Endothelial cell of umbilical vein (primary cell): ENCODE measurements at regions not wholly inside any gene's neighbourhood (a gene's known extent, or its start where the extent isn't known, plus 50 kb on each side); places are given as distances from the start of the nearest gene placed in this dataset.

Experiments used
- BruUV-seq: library from RNA; stranded (reverse); fragments of 400-500 nt; replicated peaks from 2 replicates; lab custom pipeline; 2021; lab: Mats Ljungman, UMichigan
- CTCF ChIA-PET: fragments of 300-600, 350-600 bp; sonication (Branson Sonifier 250); formaldehyde crosslinking; loops from one replicate; lab custom pipeline; 2021; ENCODE audit warnings: antibody characterized with exemption, inconsistent platforms; lab: Charles Lee
- POLR2A ChIA-PET: fragments of 300-600, 350-600 bp; sonication (Branson Sonifier 250); formaldehyde crosslinking; loops from one replicate; lab custom pipeline; 2021; ENCODE audit warnings: antibody characterized with exemption, inconsistent platforms; lab: Charles Lee
- DNase-seq: peaks from one replicate; pipeline ENCODE4 v3.0.0-alpha.2; 2011; ENCODE audit warnings: low read depth, low spot score
- FAIRE-seq: peaks from 2 replicates; lab custom pipeline; 2011; peaks lifted over from hg19 to GRCh38; lab: Jason Lieb, UNC
- H2AFZ ChIP-seq: 2 replicates; pipeline ENCODE4 v1.6.0; 2012; ENCODE audit warnings: low read depth, low read length, control low read depth, inconsistent platforms
- H3K27ac ChIP-seq: 2 replicates; pipeline ENCODE4 v1.5.1; 2011; ENCODE audit warnings: low read depth, mild to moderate bottlenecking, control low read depth, low read length, moderate library complexity; ENCODE audit not compliant: insufficient read depth
- H3K27me3 ChIP-seq, 2 experiments: 2 replicates each; pipeline versions ENCODE4 v1.6.0 to v1.6.1; 2011; ENCODE audit warnings: low read length in 2 of 2, mixed read lengths in 1 of 2; ENCODE audit not compliant: control insufficient read depth in 2 of 2, insufficient read depth in 2 of 2
- H3K36me3 ChIP-seq, 2 experiments: 2 replicates in 1 of 2; 3 replicates in 1 of 2; pipeline ENCODE4 v1.5.1; 2011; ENCODE audit warnings: low read length in 2 of 2, mild to moderate bottlenecking in 1 of 2, moderate library complexity in 1 of 2; ENCODE audit not compliant: control insufficient read depth in 2 of 2, insufficient read depth in 2 of 2; ENCODE audit errors: extremely low read depth in 1 of 2
- H3K4me1 ChIP-seq: 3 replicates; pipeline ENCODE4 v1.5.1; 2011; ENCODE audit warnings: mild to moderate bottlenecking, low read length; ENCODE audit not compliant: control insufficient read depth, insufficient read depth; ENCODE audit errors: extremely low read depth
- H3K4me2 ChIP-seq: 2 replicates; pipeline ENCODE4 v1.6.1; 2011; ENCODE audit warnings: low read length, control low read depth, mixed read lengths; ENCODE audit not compliant: insufficient read depth
- H3K4me3 ChIP-seq, 3 experiments: fragments of 200-600 bp in 1 of 3; sonication (generic), shearing (Covaris generic) in 1 of 3; replicated peaks in 1 of 3; 2 replicates each; pipeline ENCODE4 v1.5.1; 2011 to 2016; ENCODE audit warnings: control low read depth in 3 of 3, low read length in 3 of 3, mild to moderate bottlenecking in 2 of 3, inconsistent platforms in 1 of 3, low read depth in 1 of 3, moderate library complexity in 1 of 3; ENCODE audit not compliant: insufficient read depth in 1 of 3
- H3K79me2 ChIP-seq: 2 replicates; pipeline ENCODE4 v1.6.0; 2012; ENCODE audit warnings: low read length, inconsistent platforms; ENCODE audit not compliant: control insufficient read depth, insufficient read depth
- H3K9ac ChIP-seq: replicated peaks from 2 replicates; pipeline ENCODE3; 2011; ENCODE audit warnings: low read length, control low read depth; ENCODE audit not compliant: insufficient read depth; ENCODE audit errors: extremely low read depth
- H3K9me1 ChIP-seq: replicated peaks from 3 replicates; pipeline ENCODE4 v1.6.0; 2011; ENCODE audit warnings: mild to moderate bottlenecking, low read length; ENCODE audit not compliant: control insufficient read depth, insufficient read depth; ENCODE audit errors: extremely low read depth
- H3K9me3 ChIP-seq: replicated peaks from 2 replicates; pipeline ENCODE4 v1.5.1; 2012; ENCODE audit warnings: low read length, inconsistent platforms; ENCODE audit not compliant: control insufficient read depth, insufficient read depth
- H4K20me1 ChIP-seq: replicated peaks from 2 replicates; pipeline ENCODE3; 2011; ENCODE audit warnings: mild to moderate bottlenecking, low read length; ENCODE audit not compliant: control insufficient read depth, insufficient read depth; ENCODE audit errors: extremely low read depth
- CTCF ChIP-seq, 2 donors: IDR thresholded peaks; 1 replicate in 1 of 2; 2 replicates in 1 of 2; pipeline ENCODE4 v1.5.1; 2011; ENCODE audit warnings: low read length in 2 of 2, mild to moderate bottlenecking in 2 of 2, moderate library complexity in 2 of 2, control low read depth in 1 of 2, inconsistent platforms in 1 of 2, low read depth in 1 of 2; ENCODE audit not compliant: insufficient read depth in 1 of 2; ENCODE audit errors: extremely low read depth in 1 of 2
- EZH2 ChIP-seq: IDR thresholded peaks from 2 replicates; pipeline ENCODE4 v1.6.1; 2012; ENCODE audit warnings: borderline replicate concordance, low read depth, mild to moderate bottlenecking, moderate library complexity, low read length, inconsistent platforms; ENCODE audit not compliant: severe bottlenecking
- FOS ChIP-seq: IDR thresholded peaks from 2 replicates; pipeline ENCODE4 v1.6.1; 2011; ENCODE audit warnings: mild to moderate bottlenecking, low read length, moderate library complexity, borderline replicate concordance; ENCODE audit not compliant: insufficient read depth
- GATA2 ChIP-seq: IDR thresholded peaks from 2 replicates; pipeline ENCODE4 v1.7.0; 2011; ENCODE audit warnings: low read depth, mild to moderate bottlenecking, moderate library complexity, mixed read lengths, low read length; ENCODE audit not compliant: insufficient read length, insufficient read depth
- JUN ChIP-seq: IDR thresholded peaks from 2 replicates; pipeline ENCODE4 v1.6.1; 2011; ENCODE audit warnings: borderline replicate concordance, low read depth; ENCODE audit not compliant: insufficient read length, insufficient read depth
- MAX ChIP-seq: IDR thresholded peaks from 2 replicates; pipeline ENCODE4 v1.6.1; 2011; ENCODE audit not compliant: insufficient read depth, insufficient read length
- MYC ChIP-seq: IDR thresholded peaks from one replicate; pipeline ENCODE4 v1.6.1; 2011; ENCODE audit warnings: mild to moderate bottlenecking, low read depth, low read length
- POLR2A ChIP-seq: IDR thresholded peaks from 2 replicates; pipeline ENCODE4 v1.6.1; 2012; ENCODE audit warnings: low read depth, mild to moderate bottlenecking, control low read depth, low read length
- POLR2AphosphoS5 ChIP-seq: IDR thresholded peaks from 2 replicates; pipeline ENCODE4 v1.6.1; 2012; ENCODE audit warnings: low read depth, mild to moderate bottlenecking, control low read depth, low read length, moderate library complexity; ENCODE audit not compliant: insufficient read depth
- dilution Hi-C: fragments of 300-500 bp; cut with MboI; formaldehyde crosslinking; loops from one replicate; pipeline ENCODE4 v1.15.0; 2019; ENCODE audit warnings: low sequenced_read_pairs; ENCODE audit not compliant: extremely low pct_ligation_motif_present
- intact Hi-C: fragments of 100-400 bp; cut with micrococcal nuclease; formaldehyde crosslinking; loops from one replicate; pipeline ENCODE4 v1.10.0; 2022

DNA sequence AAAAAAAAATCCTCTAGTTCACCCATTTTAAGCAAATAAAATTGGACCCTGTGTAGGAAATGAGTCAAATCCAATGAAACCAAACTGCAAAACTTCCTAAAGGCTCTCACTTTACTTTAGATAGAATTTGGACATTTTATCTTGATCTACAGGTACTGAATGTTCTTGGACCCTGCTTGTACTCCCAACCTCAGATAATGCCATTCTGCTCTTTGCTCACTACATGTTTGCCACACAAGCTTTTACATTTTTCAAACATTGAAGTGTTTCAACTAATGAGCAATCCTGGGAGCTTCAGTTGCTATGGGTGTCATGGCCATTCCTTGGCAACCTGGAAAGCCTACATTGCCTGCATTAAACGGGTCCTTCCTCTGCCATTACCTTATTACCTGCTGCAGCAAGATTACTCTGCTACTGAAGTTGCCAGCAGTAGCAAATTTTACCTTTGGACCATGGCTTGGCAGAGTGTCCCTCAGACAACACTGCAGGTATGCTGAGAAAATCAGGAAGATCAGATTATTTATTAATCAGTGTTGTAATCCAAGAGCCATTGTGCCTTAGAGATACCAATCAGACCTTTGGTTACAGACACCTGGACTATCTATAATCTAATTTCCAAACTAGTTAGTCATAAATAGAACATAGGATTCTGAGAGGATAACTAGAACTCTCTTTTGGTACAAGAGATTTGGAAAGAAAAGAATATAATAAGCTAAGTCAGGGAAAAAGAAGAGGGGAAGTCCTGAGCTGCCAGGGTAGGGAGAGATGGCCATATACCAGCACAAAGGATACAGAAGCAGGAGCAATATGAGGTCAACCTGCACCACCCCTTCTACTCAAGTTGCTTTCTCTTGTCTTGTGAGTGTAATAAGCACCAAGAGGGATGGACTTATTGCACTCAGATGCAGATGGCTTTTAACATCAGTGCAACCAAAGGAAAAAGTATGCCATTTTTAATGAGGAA, 293.3 kb upstream of the TFPI start:
- ChIA-PET CTCF (no interaction called here), POLR2A (no interaction called here)
- no TSS peak for BruUV-seq
- Histone ChIP-seq H3K27ac (no peak overlapping the region), H3K27me3 (no peaks in the 10 kb centered on the region), H3K9ac (no peak overlapping the region), H3K79me2 (no peaks in the 10 kb centered on the region), H2AFZ (no peak overlapping the region), H3K36me3 (no peaks in the 10 kb centered on the region), H3K4me1 (no peaks in the 10 kb centered on the region), H3K9me3 (no peaks in the 10 kb centered on the region), H3K9me1 (no peaks in the 10 kb centered on the region), H4K20me1 (no peaks in the 10 kb centered on the region), H3K4me3 (no peak overlapping the region), H3K4me2 (no peak overlapping the region)
- DNase-seq = no peak
- no peak for FAIRE-seq
- dilution Hi-C loops = no loop called here
- no peak for TF ChIP-seq FOS
- TF ChIP-seq POLR2A = no peak
- TF ChIP-seq GATA2 = no peak
- no peak for TF ChIP-seq EZH2
- no peak for TF ChIP-seq MAX
- no peak for TF ChIP-seq JUN
- TF ChIP-seq CTCF (IDR thresholded peaks at IDR 0.05; ENCODE audit: extremely low read depth in 1 of 2, insufficient read depth in 1 of 2, low read depth in 1 of 2, low read length in 2 of 2) = no peak
- TF ChIP-seq MYC = no peak
- TF ChIP-seq POLR2AphosphoS5 = no peak
- intact Hi-C loops = no loop called here
